Umbilical cord (tissue), 1 donor: ENCODE measurements at regions not wholly inside any gene's neighbourhood (a gene's known extent, or its start where the extent isn't known, plus 50 kb on each side); places are given as distances from the start of the nearest gene placed in this dataset.
A peak's percentile ranks its signal among the peaks of the same experiment; 100 is the strongest.
"Not testable (repeated sequence)": the region's sequence is repeated elsewhere in the genome, so short reads cannot be mapped to it uniquely, and the experiment has no call there.

Source experiments
- DNase-seq: peaks from one replicate; pipeline ENCODE4 v3.0.0-alpha.2; 2015; ENCODE audit warnings: low spot score

GRCh38 chr3:151555523-151555922, 94.7 kb upstream of the IGSF10 start:
- DNase-seq = peak; percentile 86

GRCh38 chr3:151553888-151554287, 93.0 kb upstream of the IGSF10 start:
- no peak for DNase-seq

- peak; percentile 69 for DNase-seq
Measured at GRCh38 chr3:151552589-151552988, 91.7 kb upstream of the IGSF10 start.

- no peak for DNase-seq
Measured at GRCh38 chr3:151550642-151551041, 89.8 kb upstream of the IGSF10 start.

- no peak for DNase-seq
Measured at GRCh38 chr3:151550025-151550618, 89.3 kb upstream of the IGSF10 start.

GRCh38 chr3:151548195-151548594, 87.3 kb upstream of the IGSF10 start:
- no peak for DNase-seq

- DNase-seq = no peak
Measured at GRCh38 chr3:151544164-151544548, 83.3 kb upstream of the IGSF10 start.

GRCh38 chr3:151541178-151541577, 80.3 kb upstream of the IGSF10 start:
- DNase-seq = no peak

GRCh38 chr3:151539599-151539998, 78.7 kb upstream of the IGSF10 start:
- DNase-seq = no peak

GRCh38 chr3:151538456-151539393, 77.9 kb upstream of the IGSF10 start:
- peak; percentile 89 for DNase-seq

- peak; percentile 54 for DNase-seq
Measured at GRCh38 chr3:151537726-151538125, 76.9 kb upstream of the IGSF10 start.

- DNase-seq = no peak
Measured at GRCh38 chr3:151526757-151527156, 65.9 kb upstream of the IGSF10 start.

GRCh38 chr3:151520105-151520504, 59.2 kb upstream of the IGSF10 start:
- no peak for DNase-seq

- DNase-seq = not testable (repeated sequence)
Measured at GRCh38 chr3:151511433-151511832, 50.6 kb upstream of the IGSF10 start.
